ENCODE measurements at regions not wholly inside any gene's neighbourhood (a gene's known extent, or its start where the extent isn't known, plus 50 kb on each side); places are given as distances from the start of the nearest gene placed in this dataset.

GRCh38 chr7:41869596-41869995 lies 166.7 kb upstream of the INHBA start:
- DNase-seq (ENCODE audit: low read depth, low spot score) (no peak), ATAC-seq (no peak)
- Histone ChIP-seq H3K36me3 (ENCODE audit: control insufficient read depth in 1 of 2, insufficient read depth in 2 of 2, low read length in 2 of 2) (no peaks in the 10 kb centered on the region), H3K4me2 (ENCODE audit: low read length) (no peak overlapping the region), H2AFZ (ENCODE audit: low read depth, low read length, poor library complexity, severe bottlenecking) (no peak overlapping the region), H3K4me3 (replicated peaks in 1 of 2; ENCODE audit: low read depth in 1 of 2, low read length in 2 of 2) (no peak overlapping the region), H3K79me2 (ENCODE audit: insufficient read depth, low read length) (no peaks in the 10 kb centered on the region), H3K9ac (ENCODE audit: low read length) (no peak overlapping the region), H3K4me1 (ENCODE audit: control insufficient read depth in 1 of 2, insufficient read depth in 2 of 2, low read length in 2 of 2) (no peaks in the 10 kb centered on the region), H3K27me3 (ENCODE audit: insufficient read depth, low read length) (0 out of 2 replicates have a peak, but pooled peaks cover 3% of the 10 kb centered on the region), H3K9me3 (ENCODE audit: control insufficient read depth in 1 of 2, insufficient read depth in 1 of 2, low read depth in 1 of 2, low read length in 2 of 2) (no peaks in the 10 kb centered on the region; a peak in 1 of 4 replicates), H3K27ac (ENCODE audit: low read depth, low read length) (no peak overlapping the region), H3K9me2 (ENCODE audit: insufficient read depth) (no peaks in the 10 kb centered on the region), H4K20me1 (ENCODE audit: insufficient read depth) (no peaks in the 10 kb centered on the region)
- ChIA-PET POLR2A (no interaction called here), RAD21 (ENCODE audit: low non-redundant PET in 1 of 2, low total read pairs in 2 of 2, uncharacterized antibody in 2 of 2, unreplicated experiment in 2 of 2) (no interaction called here), CTCF (no interaction called here)
- BruUV-seq (replicated peaks): no TSS peak
- TF ChIP-seq CTCF (IDR thresholded peaks at IDR 0.05 in 2 of 3, conservative IDR thresholded peaks at IDR 0.05 in 1 of 3; ENCODE audit: borderline replicate concordance in 1 of 3, insufficient read depth in 1 of 3, low read depth in 2 of 3, low read length in 2 of 3) (no peak), TCF7L2 (IDR thresholded peaks at IDR 0.05; ENCODE audit: borderline replicate concordance, extremely low read depth, insufficient read depth, insufficient read length) (no peak), SP1 (IDR thresholded peaks at IDR 0.05; ENCODE audit: low read depth) (no peak), POLR2AphosphoS5 (IDR thresholded peaks at IDR 0.05; ENCODE audit: low read depth, low read length) (no peak), CBX3 (IDR thresholded peaks at IDR 0.05; ENCODE audit: low read depth) (no peak), REST (IDR thresholded peaks at IDR 0.05; ENCODE audit: low read depth) (no peak), JUND (IDR thresholded peaks at IDR 0.05) (no peak), RAD21 (IDR thresholded peaks at IDR 0.05; ENCODE audit: low read depth) (no peak), EZH2 (IDR thresholded peaks at IDR 0.05) (no peak), MAX (IDR thresholded peaks at IDR 0.05) (no peak), ZNF274 (IDR thresholded peaks at IDR 0.05; ENCODE audit: low read depth, low read length) (no peak), EZH2phosphoT487 (IDR thresholded peaks at IDR 0.05; ENCODE audit: borderline replicate concordance) (no peak), SRF (IDR thresholded peaks at IDR 0.05; ENCODE audit: low read depth) (no peak), POLR2A (IDR thresholded peaks at IDR 0.05; ENCODE audit: borderline replicate concordance, extremely low read depth, insufficient read depth, insufficient read length) (no peak), CEBPB (IDR thresholded peaks at IDR 0.05; ENCODE audit: low read depth) (no peak), FOSL1 (IDR thresholded peaks at IDR 0.05; ENCODE audit: low read depth) (no peak), ELF1 (IDR thresholded peaks at IDR 0.05; ENCODE audit: borderline replicate concordance, low read depth) (no peak), SIN3A (IDR thresholded peaks at IDR 0.05; ENCODE audit: low read depth) (no peak)
- TF ChIP-seq, protein P1, sequence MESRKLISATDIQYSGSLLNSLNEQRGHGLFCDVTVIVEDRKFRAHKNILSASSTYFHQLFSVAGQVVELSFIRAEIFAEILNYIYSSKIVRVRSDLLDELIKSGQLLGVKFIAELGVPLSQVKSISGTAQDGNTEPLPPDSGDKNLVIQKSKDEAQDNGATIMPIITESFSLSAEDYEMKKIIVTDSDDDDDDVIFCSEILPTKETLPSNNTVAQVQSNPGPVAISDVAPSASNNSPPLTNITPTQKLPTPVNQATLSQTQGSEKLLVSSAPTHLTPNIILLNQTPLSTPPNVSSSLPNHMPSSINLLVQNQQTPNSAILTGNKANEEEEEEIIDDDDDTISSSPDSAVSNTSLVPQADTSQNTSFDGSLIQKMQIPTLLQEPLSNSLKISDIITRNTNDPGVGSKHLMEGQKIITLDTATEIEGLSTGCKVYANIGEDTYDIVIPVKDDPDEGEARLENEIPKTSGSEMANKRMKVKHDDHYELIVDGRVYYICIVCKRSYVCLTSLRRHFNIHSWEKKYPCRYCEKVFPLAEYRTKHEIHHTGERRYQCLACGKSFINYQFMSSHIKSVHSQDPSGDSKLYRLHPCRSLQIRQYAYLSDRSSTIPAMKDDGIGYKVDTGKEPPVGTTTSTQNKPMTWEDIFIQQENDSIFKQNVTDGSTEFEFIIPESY (IDR thresholded peaks at IDR 0.05; ENCODE audit: extremely low read depth, insufficient replicate concordance, low read length): no peak
- intact Hi-C loops (cut with micrococcal nuclease): no loop called here
